OCI-LY7 (cell line): ENCODE measurements at regions not wholly inside any gene's neighbourhood (a gene's known extent, or its start where the extent isn't known, plus 50 kb on each side); places are given as distances from the start of the nearest gene placed in this dataset.

Source experiments
- CTCF ChIP-seq: fragments of 200-600 bp; sonication (generic); conservative IDR thresholded peaks from 2 replicates; pipeline ENCODE4 v1.5.1; 2014; ENCODE audit warnings: mild to moderate bottlenecking, antibody characterized with exemption, low read length, moderate library complexity, mixed read lengths
- EZH2phosphoT487 ChIP-seq: fragments of 200-600 bp; sonication (generic); IDR thresholded peaks from 2 replicates; pipeline ENCODE4 v1.6.1; 2018; ENCODE audit warnings: low read depth, borderline replicate concordance, mild to moderate bottlenecking, mixed run types, antibody characterized with exemption, low read length, moderate library complexity, mixed read lengths

GRCh38 chr4:8780596-8781368 lies 90.9 kb downstream of the HMX1 start:
- no peak for TF ChIP-seq CTCF
- no peak for TF ChIP-seq EZH2phosphoT487
